SK-N-SH (cell line): ENCODE measurements at regions not wholly inside any gene's neighbourhood (a gene's known extent, or its start where the extent isn't known, plus 50 kb on each side); places are given as distances from the start of the nearest gene placed in this dataset.

ENCODE experiments used
- EP300 ChIP-seq, 2 experiments: IDR thresholded peaks; 2 replicates each; pipeline versions ENCODE4 v1.4.0 to v1.6.1; 2012; ENCODE audit warnings: borderline replicate concordance in 1 of 2, low read depth in 1 of 2, low read length in 1 of 2
- EZH2phosphoT487 ChIP-seq: fragments of 200-600 bp; sonication (generic); IDR thresholded peaks from 2 replicates; pipeline ENCODE4 v1.6.1; 2017; ENCODE audit warnings: low read depth, mixed run types, mild to moderate bottlenecking, antibody characterized with exemption, moderate library complexity, borderline replicate concordance
- GABPA ChIP-seq: IDR thresholded peaks from 2 replicates; pipeline ENCODE4 v1.4.0; 2012; ENCODE audit warnings: low read depth, mild to moderate bottlenecking
- GATA2 ChIP-seq: sonication (generic); formaldehyde crosslinking; IDR thresholded peaks from 2 replicates; pipeline ENCODE4 v1.5.0; 2020; ENCODE audit warnings: mild to moderate bottlenecking, missing genetic modification reagents
- RXRA ChIP-seq: IDR thresholded peaks from 2 replicates; pipeline ENCODE4 v1.4.0; 2012; ENCODE audit warnings: low read depth, mild to moderate bottlenecking, borderline replicate concordance
- TAF1 ChIP-seq: IDR thresholded peaks from 2 replicates; pipeline ENCODE4 v1.6.1; 2012; ENCODE audit warnings: low read depth, mild to moderate bottlenecking, low read length, moderate library complexity, borderline replicate concordance
- YY1 ChIP-seq: IDR thresholded peaks from 2 replicates; pipeline ENCODE4 v1.4.0; 2012; ENCODE audit warnings: low read depth, mild to moderate bottlenecking
- TF ChIP-seq, protein P1 (sequence below): fragments of 200-600 bp; sonication (generic); IDR thresholded peaks from 2 replicates; pipeline ENCODE4 v1.6.1; 2017; ENCODE audit warnings: antibody characterized with exemption, mild to moderate bottlenecking, moderate library complexity

DNA sequence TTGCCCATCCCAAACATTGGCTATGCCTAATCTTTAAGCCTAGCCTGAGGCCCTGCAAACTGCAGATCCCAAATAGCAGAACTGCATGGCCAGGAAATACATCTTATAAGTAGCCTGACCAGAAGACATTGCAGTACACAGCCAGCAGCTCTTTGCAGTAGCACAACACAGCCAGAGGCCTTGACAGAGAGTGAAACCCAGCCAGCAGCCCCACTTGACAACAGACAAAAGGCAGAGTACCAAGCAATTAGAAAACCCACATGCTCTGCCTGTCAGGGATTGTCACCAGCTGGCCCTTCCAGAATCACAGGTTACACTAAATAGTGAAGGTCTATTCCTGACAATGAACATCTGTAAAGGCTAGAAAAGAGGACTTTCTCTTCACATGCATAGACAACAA, 242.8 kb upstream of the TMEM72 start:
- TF ChIP-seq GABPA: no peak
- no peak for TF ChIP-seq EZH2phosphoT487
- no peak for TF ChIP-seq RXRA
- TF ChIP-seq, protein P1, sequence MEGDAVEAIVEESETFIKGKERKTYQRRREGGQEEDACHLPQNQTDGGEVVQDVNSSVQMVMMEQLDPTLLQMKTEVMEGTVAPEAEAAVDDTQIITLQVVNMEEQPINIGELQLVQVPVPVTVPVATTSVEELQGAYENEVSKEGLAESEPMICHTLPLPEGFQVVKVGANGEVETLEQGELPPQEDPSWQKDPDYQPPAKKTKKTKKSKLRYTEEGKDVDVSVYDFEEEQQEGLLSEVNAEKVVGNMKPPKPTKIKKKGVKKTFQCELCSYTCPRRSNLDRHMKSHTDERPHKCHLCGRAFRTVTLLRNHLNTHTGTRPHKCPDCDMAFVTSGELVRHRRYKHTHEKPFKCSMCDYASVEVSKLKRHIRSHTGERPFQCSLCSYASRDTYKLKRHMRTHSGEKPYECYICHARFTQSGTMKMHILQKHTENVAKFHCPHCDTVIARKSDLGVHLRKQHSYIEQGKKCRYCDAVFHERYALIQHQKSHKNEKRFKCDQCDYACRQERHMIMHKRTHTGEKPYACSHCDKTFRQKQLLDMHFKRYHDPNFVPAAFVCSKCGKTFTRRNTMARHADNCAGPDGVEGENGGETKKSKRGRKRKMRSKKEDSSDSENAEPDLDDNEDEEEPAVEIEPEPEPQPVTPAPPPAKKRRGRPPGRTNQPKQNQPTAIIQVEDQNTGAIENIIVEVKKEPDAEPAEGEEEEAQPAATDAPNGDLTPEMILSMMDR: no peak
- no peak for TF ChIP-seq GATA2
- no peak for TF ChIP-seq TAF1
- no peak for TF ChIP-seq EP300 (IDR thresholded peaks at IDR 0.05; ENCODE audit: borderline replicate concordance in 1 of 2, low read depth in 1 of 2, low read length in 1 of 2)
- TF ChIP-seq YY1: no peak
